Activated T-cell treated with anti-CD3 and anti-CD28 coated beads, Interleukin-2, amount 50 U/mL, for 1 hour (primary cell): ENCODE measurements at regions not wholly inside any gene's neighbourhood (a gene's known extent, or its start where the extent isn't known, plus 50 kb on each side); places are given as distances from the start of the nearest gene placed in this dataset.
A peak's percentile ranks its signal among the peaks of the same experiment; 100 is the strongest.

Experiments
- DNase-seq: peaks from one replicate; pipeline ENCODE4 v3.0.0-alpha.2; 2020

DNA sequence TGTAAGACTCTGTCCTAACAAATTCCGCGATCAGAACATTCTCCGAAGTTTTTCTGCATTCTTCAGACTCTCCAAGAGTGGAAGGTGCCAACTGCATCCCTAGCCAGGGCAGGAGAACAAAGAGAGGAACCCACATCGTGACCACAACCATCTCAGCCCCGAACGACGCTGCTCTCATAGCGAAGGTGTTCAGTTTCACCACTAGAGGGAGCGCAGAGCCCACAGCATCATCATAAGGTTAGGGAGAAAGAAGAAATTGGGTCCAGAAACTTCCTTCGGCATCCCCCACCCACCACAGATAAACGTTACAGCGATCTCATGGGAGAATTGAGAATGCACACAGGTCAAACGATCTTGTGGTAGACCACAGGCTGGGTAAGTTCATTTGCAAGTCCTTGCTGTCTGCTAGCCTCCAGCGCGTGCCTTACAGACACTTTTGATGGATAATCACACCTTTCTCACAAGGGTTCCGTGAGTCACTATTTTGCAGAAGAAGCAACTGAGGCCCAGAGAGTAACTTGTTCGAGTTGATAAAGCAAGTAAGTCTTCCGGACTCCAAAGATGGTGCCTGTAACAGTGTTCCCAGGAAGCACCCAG is 53.7 kb upstream of the ARL4C start:
- peak; percentile 51 for DNase-seq

DNA sequence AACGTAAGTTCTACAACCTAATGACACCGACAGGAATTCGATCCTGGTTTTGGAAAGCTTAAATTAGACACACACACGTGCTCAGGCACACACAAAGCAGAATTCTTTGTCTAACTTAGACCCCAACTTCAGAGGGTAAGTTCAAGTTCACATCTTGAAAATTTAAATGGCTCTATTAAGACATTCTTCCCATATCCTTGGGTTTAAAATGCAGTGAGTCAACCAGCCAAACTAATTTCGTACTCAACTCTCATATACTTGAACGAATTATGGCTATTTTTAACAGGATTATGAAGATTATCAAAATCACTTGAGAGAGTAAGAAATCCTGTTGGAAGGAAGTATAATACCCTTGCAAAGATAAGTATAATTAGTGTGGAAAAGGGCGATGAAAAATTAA is 53.2 kb upstream of the ARL4C start:
- DNase-seq, result no peak

GRCh38 chr2:234548695-234549420 is 52.0 kb upstream of the ARL4C start:
- no peak for DNase-seq

DNA sequence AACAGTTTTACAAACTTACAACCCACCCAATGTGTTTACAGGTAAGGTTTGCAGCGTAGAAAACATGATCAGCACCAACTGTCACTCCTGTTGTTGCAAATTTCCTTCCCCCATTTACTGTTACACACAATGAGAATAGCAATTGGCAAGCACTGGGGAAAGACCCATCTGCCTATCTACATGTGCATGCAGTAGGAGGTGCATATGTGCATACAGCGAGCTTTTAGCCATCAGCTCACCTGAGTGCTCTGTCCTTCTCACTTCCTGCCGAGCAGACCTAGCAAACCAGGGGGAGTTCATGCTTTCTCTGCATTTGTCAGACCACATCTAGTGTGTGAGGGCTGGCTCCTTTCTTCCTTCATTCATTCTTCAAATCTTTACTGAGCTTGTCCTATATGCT is 49.9 kb upstream of the ARL4C start:
- DNase-seq, result no peak
